HTR-8/SVneo (cell line): ENCODE measurements at regions not wholly inside any gene's neighbourhood (a gene's known extent, or its start where the extent isn't known, plus 50 kb on each side); places are given as distances from the start of the nearest gene placed in this dataset.

Source experiments
- DNase-seq: peaks from one replicate; pipeline ENCODE4 v3.0.0; 2011; ENCODE audit warnings: low spot score, mixed read lengths; ENCODE audit not compliant: insufficient read length
- FAIRE-seq: peaks from 2 replicates; lab custom pipeline; 2011; peaks lifted over from hg19 to GRCh38; lab: Jason Lieb, UNC

DNA sequence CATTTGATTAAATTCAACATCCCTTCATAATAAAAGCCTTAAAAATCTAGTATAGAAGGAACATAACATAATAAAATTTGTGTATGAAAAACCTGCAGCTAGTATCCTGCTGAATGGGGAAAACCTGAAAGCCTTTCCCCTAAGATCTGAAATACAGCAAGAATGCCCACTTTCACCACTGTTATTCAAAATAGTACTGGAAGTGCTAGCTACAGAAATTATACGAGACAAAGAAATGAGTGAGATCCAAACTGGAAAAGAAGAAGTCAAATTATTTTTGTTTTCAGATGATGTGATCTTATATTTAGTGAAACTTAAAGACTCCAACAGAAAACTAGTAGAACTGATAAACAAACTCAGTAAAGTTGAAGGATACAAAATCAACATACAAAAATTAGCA, 152.9 kb downstream of the RTL3 start:
- no peak for DNase-seq
- no peak for FAIRE-seq

GRCh38 chrX:78496483-78496882, 162.6 kb downstream of the RTL3 start:
- DNase-seq (no peak), FAIRE-seq (no peak)

DNA sequence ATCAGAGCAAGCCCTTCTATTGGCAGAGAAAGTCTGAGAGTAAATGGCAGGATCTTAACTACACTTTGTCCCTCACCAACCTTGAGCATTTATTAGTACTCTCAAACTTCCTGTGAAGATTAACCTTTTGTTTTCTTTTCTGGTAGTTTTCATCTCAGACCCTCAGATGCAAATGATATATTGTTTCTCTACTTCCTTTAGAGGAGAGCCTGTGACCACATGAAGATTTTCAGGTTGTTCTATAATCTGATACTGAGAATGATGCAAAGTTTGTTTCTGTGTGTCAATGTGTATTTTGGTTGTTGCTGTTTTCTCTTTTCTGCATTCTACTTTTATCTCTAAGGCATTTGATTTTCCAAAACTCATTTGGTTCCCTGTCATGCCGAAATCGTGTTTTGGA, 165.8 kb upstream of the CYSLTR1 start:
- no peak for FAIRE-seq
- DNase-seq, result no peak

DNA sequence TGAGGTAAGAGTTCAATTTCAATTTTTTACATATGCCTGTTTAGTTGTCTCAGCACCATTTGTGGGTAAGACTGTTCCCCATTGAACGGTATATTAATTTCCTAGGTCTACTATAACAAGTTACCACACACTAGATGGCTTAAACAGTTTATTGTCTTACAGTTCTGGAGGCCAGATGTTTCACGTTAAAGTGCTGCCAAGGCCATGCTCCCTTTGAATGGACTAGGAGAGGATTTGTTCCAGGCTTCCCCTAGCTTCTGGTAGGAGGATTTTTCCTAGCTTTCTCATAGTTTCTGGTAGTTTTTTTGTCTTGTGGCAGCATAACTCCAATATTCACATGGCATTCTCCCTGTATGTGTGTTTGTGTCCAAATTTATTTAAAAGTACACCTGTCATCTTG, 149.3 kb upstream of the CYSLTR1 start:
- FAIRE-seq (no peak), DNase-seq (no peak)

DNA sequence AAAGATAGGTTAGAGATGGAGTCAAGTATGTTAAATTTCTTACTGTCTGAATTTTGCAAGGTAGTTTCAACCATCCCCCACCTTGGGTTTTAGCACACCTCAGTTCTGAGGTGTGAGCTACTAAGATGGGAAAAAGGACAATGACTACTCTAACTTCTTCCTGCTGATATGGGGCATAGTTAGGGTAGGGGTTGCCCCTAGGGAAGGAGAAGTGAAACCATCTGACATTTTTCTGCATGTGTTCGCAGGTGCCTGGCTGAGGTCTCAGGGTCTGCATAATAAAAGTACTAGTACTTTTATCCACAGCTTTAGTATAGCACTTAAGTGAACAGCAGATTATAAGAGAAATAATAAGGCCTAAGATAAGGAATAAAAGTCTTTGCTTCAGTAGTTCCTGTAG, 129.5 kb upstream of the CYSLTR1 start:
- no peak for FAIRE-seq
- no peak for DNase-seq

DNA sequence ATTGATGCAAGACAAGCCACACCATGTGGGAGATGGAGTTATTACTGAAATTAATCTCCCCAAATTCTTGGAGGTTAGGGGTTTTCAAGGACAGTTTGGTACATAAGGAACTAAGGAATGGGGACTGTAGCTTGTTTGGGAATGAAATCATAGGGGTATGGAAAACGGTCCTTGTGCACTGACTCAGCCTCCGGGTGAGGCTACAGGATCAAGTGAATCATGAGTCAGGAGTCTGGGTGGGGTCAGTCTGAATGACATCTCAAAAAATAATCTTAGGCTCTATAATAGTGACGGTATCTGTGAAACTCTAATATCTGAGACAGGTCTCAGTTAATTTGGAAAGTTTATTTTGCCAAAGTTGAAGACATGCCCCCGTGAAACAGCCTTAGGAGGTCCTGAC, 128.5 kb upstream of the CYSLTR1 start:
- FAIRE-seq, result no peak

DNA sequence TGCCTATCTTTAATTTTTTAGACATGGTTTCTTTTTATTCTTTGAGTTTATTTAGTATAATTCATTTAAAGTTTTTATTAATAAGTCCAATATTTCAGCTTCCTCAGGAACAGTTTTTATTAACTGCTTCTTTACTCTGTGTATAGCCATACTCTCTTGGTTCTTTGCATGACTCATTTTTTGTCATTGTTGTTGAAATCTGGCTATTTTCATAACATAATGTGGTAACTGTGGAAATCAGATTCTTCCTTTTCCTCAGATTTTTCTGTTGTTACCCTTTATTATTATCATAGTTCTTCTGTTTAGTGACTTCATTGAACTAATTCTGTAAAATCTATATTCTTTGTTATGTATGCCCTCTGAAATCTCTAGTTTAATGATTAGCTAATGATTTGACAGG, 124.9 kb upstream of the CYSLTR1 start:
- no peak for DNase-seq
- FAIRE-seq, result no peak

More for the DNA sequence above, 128.5 kb upstream of the CYSLTR1 start:
- DNase-seq, result no peak

DNA sequence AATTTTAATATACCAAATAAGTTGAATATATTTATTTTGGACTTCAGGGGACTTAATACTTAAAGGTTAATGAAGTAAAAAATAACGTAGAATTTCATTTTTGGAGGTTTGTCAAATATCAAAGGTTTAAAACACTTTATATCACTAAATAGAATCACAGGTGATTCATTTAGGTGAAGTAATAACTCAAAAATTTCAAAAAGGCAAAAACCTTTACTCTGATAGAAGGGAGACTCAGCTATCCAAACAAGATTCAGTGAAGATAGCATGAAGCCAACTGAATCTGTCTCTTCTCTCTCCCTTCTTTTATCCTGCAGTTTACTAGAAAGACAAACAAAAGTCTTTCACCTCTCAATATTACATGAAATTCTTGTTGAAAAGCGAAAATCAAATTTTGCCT, 110.2 kb upstream of the CYSLTR1 start:
- DNase-seq, result no peak

GRCh38 chrX:78429172-78429571, 101.8 kb upstream of the CYSLTR1 start:
- FAIRE-seq, result no peak

More for the DNA sequence above, 110.2 kb upstream of the CYSLTR1 start:
- FAIRE-seq, result no peak

GRCh38 chrX:78388663-78389062, 61.3 kb upstream of the CYSLTR1 start:
- FAIRE-seq (no peak), DNase-seq (no peak)

More at GRCh38 chrX:78429172-78429571, 101.8 kb upstream of the CYSLTR1 start:
- no peak for DNase-seq

GRCh38 chrX:78387364-78387763, 60.0 kb upstream of the CYSLTR1 start:
- DNase-seq, result no peak
- FAIRE-seq, result no peak

- FAIRE-seq, result no peak
- no peak for DNase-seq
Measured at GRCh38 chrX:78384486-78384885, 57.1 kb upstream of the CYSLTR1 start.

DNA sequence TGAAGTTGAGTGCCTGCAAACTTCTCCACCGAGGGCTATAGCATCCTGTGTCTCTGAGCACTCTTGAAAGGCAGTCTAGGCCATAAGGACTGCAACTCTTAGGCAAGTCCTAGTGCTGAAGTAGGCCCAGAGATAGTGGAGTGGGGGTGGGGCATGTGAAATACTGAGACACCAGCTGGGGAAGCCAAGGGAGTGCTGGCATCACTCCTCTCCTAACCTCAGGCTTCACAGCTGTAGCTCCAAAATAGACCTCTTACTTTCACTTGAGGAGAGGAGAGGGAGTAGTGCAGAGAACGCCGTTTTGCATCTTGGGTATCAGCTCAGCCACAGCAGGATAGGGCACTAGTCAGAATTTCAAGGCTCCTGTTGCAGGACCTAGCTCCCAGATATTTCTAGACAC, 56.2 kb upstream of the CYSLTR1 start:
- no peak for FAIRE-seq

GRCh38 chrX:78378476-78379115, 51.2 kb upstream of the CYSLTR1 start:
- DNase-seq, result no peak
- FAIRE-seq, result no peak

More for the DNA sequence above, 56.2 kb upstream of the CYSLTR1 start:
- no peak for DNase-seq
